Nephron progenitor cell (in vitro differentiated cells): ENCODE measurements at regions not wholly inside any gene's neighbourhood (a gene's known extent, or its start where the extent isn't known, plus 50 kb on each side); places are given as distances from the start of the nearest gene placed in this dataset.

ENCODE experiments used
- DNase-seq: peaks from one replicate; pipeline ENCODE4 v3.0.0; 2021
- H3K27ac Mint-ChIP-seq: 2 replicates; pipeline ENCODE4 v1.8.0; 2021; ENCODE audit warnings: mild to moderate bottlenecking, moderate library complexity, mixed read lengths
- H3K27me3 Mint-ChIP-seq: 2 replicates; pipeline ENCODE4 v1.8.0; 2021; ENCODE audit warnings: mild to moderate bottlenecking, low read depth, mixed read lengths; ENCODE audit not compliant: poor library complexity
- H3K36me3 Mint-ChIP-seq: 2 replicates; pipeline ENCODE4 v1.8.0; 2021; ENCODE audit warnings: low read depth, mixed read lengths
- H3K4me1 Mint-ChIP-seq: 2 replicates; pipeline ENCODE4 v1.8.0; 2021; ENCODE audit warnings: mixed read lengths
- H3K4me3 Mint-ChIP-seq: 2 replicates; pipeline ENCODE4 v1.8.0; 2021; ENCODE audit warnings: mild to moderate bottlenecking, moderate library complexity, mixed read lengths
- H3K9me3 Mint-ChIP-seq: 2 replicates; pipeline ENCODE4 v1.8.0; 2021; ENCODE audit warnings: mild to moderate bottlenecking, moderate library complexity, mixed read lengths
- CTCF ChIP-seq: fragments of 200-600 bp; sonication (generic); IDR thresholded peaks from 2 replicates; pipeline ENCODE4 v1.5.0; 2021; ENCODE audit warnings: antibody characterized with exemption

GRCh38 chr10:109264004-109264403 is 659.3 kb downstream of the XPNPEP1 start:
- no peaks in the 10 kb centered on the region for H3K4me1 Mint-ChIP-seq
- H3K27me3 Mint-ChIP-seq = peaks cover 3% of the 10 kb centered on the region
- H3K4me3 Mint-ChIP-seq = no peak overlapping the region
- peaks cover 27% of the 10 kb centered on the region for H3K9me3 Mint-ChIP-seq
- TF ChIP-seq CTCF = no peak
- H3K36me3 Mint-ChIP-seq = no peaks in the 10 kb centered on the region
- no peak overlapping the region for H3K27ac Mint-ChIP-seq
- no peak for DNase-seq

- Mint-ChIP-seq H3K4me1 (no peaks in the 10 kb centered on the region), H3K4me3 (no peak overlapping the region), H3K9me3 (peaks cover 27% of the 10 kb centered on the region), H3K27me3 (peaks cover 3% of the 10 kb centered on the region), H3K36me3 (no peaks in the 10 kb centered on the region), H3K27ac (no peak overlapping the region)
- DNase-seq = no peak
- TF ChIP-seq CTCF = no peak
Observed at GRCh38 chr10:109261231-109261630, 662.1 kb downstream of the XPNPEP1 start.

GRCh38 chr10:109259293-109259692 is 664.0 kb downstream of the XPNPEP1 start:
- DNase-seq = no peak
- Mint-ChIP-seq H3K9me3 (peaks cover 27% of the 10 kb centered on the region), H3K27ac (no peak overlapping the region), H3K4me3 (no peak overlapping the region), H3K4me1 (no peaks in the 10 kb centered on the region), H3K27me3 (peaks cover 3% of the 10 kb centered on the region), H3K36me3 (no peaks in the 10 kb centered on the region)
- TF ChIP-seq CTCF = no peak

GRCh38 chr10:109253306-109253705 is 670.0 kb downstream of the XPNPEP1 start:
- Mint-ChIP-seq H3K4me3 (no peak overlapping the region), H3K9me3 (no peaks in the 10 kb centered on the region), H3K27ac (no peak overlapping the region), H3K36me3 (no peaks in the 10 kb centered on the region), H3K4me1 (no peaks in the 10 kb centered on the region), H3K27me3 (no peaks in the 10 kb centered on the region)
- DNase-seq = no peak
- no peak for TF ChIP-seq CTCF

GRCh38 chr10:109250152-109250551 is 673.2 kb downstream of the XPNPEP1 start:
- Mint-ChIP-seq H3K9me3 (no peaks in the 10 kb centered on the region), H3K4me1 (no peaks in the 10 kb centered on the region), H3K27ac (no peak overlapping the region), H3K36me3 (no peaks in the 10 kb centered on the region), H3K27me3 (peaks cover 2% of the 10 kb centered on the region), H3K4me3 (no peak overlapping the region)
- no peak for DNase-seq
- TF ChIP-seq CTCF = no peak

- Mint-ChIP-seq H3K27me3 (peaks cover 2% of the 10 kb centered on the region), H3K36me3 (no peaks in the 10 kb centered on the region), H3K27ac (no peak overlapping the region), H3K9me3 (peaks cover 5% of the 10 kb centered on the region), H3K4me3 (no peak overlapping the region), H3K4me1 (no peaks in the 10 kb centered on the region)
- no peak for DNase-seq
- TF ChIP-seq CTCF = no peak
Observed at GRCh38 chr10:109247814-109248213, 675.5 kb downstream of the XPNPEP1 start.
